ENCODE measurements at regions not wholly inside any gene's neighbourhood (a gene's known extent, or its start where the extent isn't known, plus 50 kb on each side); places are given as distances from the start of the nearest gene placed in this dataset.

- Histone ChIP-seq H3K4me1 (no peaks in the 10 kb centered on the region), H3K4me3 (no peak overlapping the region), H3K27me3 (no peaks in the 10 kb centered on the region), H3K9me3 (peaks cover 0 to 4% (median 2%) of the 10 kb centered on the region in 4 donors), H3K27ac (no peak overlapping the region), H3K36me3 (no peaks in the 10 kb centered on the region)
- ATAC-seq (no peak), DNase-seq (no peak)
- 94% methylated on average over 8 of the region's 13 CpGs for WGBS (ENCODE audit: insufficient coverage, low coverage, low lambda C conversion rate, missing lambda C conversion rate)
- intact Hi-C loops (cut with DNase I) = no loop called here
- TF ChIP-seq POLR2A (IDR thresholded peaks at IDR 0.05) = no peak
- TF ChIP-seq, protein P1, sequence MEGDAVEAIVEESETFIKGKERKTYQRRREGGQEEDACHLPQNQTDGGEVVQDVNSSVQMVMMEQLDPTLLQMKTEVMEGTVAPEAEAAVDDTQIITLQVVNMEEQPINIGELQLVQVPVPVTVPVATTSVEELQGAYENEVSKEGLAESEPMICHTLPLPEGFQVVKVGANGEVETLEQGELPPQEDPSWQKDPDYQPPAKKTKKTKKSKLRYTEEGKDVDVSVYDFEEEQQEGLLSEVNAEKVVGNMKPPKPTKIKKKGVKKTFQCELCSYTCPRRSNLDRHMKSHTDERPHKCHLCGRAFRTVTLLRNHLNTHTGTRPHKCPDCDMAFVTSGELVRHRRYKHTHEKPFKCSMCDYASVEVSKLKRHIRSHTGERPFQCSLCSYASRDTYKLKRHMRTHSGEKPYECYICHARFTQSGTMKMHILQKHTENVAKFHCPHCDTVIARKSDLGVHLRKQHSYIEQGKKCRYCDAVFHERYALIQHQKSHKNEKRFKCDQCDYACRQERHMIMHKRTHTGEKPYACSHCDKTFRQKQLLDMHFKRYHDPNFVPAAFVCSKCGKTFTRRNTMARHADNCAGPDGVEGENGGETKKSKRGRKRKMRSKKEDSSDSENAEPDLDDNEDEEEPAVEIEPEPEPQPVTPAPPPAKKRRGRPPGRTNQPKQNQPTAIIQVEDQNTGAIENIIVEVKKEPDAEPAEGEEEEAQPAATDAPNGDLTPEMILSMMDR (IDR thresholded peaks at IDR 0.05) = no peak
Measured at GRCh38 chr19:5205381-5205780, 135.2 kb downstream of the PTPRS start.

DNA sequence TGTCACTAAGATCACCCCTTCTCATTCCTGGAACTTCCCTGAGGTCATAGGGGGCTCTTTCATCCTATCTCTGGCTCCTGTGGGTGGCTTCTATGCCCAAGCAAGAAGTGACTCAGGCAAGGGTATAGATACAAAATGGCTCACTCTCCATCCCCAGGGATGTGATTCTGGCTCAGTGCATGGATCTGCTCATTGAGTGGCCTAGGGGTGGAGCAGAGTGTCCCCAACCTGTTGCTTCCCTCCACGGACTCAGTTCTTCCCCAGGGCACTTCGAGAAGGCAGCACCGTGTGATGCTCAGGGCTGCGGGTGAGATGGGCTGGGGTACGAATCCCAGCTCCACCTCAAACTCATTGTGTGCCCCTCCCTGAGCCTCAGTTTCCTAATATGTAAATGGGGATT, 136.4 kb downstream of the PTPRS start:
- Histone ChIP-seq H3K27me3 (no peaks in the 10 kb centered on the region), H3K27ac (no peak overlapping the region), H3K9me3 (peaks cover 0 to 4% (median 2%) of the 10 kb centered on the region in 4 donors), H3K36me3 (no peaks in the 10 kb centered on the region), H3K4me1 (no peaks in the 10 kb centered on the region), H3K4me3 (no peak overlapping the region)
- DNase-seq (no peak), ATAC-seq (no peak)
- TF ChIP-seq POLR2A (IDR thresholded peaks at IDR 0.05) = no peak
- TF ChIP-seq, protein P1 (IDR thresholded peaks at IDR 0.05) = no peak
- WGBS (ENCODE audit: insufficient coverage, low coverage, low lambda C conversion rate, missing lambda C conversion rate) = 100% methylated on average over 4 of the region's 5 CpGs
- intact Hi-C loops (cut with DNase I) = no loop called here

All from right lobe of liver (tissue), 6 donors.